Hypothalamus (tissue), 51 donors: ENCODE measurements at regions not wholly inside any gene's neighbourhood (a gene's known extent, or its start where the extent isn't known, plus 50 kb on each side); places are given as distances from the start of the nearest gene placed in this dataset.
A peak's percentile ranks its signal among the peaks of the same experiment; 100 is the strongest.

ENCODE experiments used
- DNase-seq, 51 donors: peaks; one replicate each; lab custom pipeline; 2025; lab: John Stamatoyannopoulos, UW

DNA sequence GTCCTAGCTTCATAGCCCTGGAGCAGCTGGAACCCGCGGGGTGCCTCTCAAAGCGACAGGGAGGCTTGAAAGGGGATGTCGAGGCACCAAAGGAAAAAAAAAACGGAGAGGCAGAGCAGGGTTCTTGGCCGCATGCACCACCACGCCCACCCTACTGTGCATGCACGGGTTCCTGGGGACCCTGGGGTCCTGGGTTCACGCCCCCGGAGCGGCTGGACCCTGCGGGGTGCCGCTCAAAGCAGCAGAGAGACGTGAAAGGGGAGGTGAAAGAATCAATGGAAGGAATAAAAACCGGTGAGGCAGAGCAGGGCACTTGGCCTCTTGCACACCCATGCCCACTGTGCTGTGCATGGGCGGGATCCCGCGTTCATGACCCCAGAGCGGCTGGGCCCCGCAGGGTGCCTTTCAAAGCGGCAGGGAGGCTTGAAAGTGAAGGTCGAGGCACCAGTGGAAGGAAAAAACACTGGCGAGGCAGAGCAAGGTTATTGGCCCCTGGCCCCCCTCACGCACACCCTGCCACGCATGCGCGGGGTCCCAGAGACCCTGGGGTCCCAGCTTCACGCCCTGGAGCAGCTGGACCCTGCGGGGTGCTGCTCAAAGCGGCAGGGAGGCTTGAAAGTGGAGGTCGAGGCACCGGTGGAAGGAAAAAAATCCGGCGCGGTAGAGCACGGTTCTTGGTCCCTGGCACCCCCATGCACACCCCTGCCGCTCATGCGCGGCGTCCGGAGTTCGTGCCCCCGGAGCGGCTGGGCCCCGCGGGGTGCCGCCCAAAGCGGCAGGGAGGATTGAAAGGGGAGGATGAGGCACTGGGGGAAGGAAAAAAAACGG, 318.5 kb downstream of the ALG10 start:
- no peak for DNase-seq

DNA sequence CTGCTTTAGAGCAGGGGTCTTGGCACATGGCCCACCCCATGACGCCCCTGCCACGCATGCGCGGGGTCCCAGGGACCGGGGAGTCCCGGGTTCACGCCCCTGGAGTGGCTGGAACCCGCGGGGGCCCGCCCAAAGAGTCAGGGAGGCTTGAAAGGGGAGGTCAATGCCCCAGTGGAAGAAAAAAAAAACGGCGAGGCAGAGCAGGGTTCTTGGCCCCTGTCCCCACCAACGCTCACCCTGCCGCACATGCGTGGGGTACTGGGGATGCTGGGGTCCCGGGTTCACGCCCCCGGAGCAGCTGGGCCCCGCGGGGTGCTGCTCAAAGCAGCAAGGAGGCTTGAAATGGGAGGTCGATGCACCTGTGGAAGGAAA, 319.1 kb downstream of the ALG10 start:
- DNase-seq = no peak

DNA sequence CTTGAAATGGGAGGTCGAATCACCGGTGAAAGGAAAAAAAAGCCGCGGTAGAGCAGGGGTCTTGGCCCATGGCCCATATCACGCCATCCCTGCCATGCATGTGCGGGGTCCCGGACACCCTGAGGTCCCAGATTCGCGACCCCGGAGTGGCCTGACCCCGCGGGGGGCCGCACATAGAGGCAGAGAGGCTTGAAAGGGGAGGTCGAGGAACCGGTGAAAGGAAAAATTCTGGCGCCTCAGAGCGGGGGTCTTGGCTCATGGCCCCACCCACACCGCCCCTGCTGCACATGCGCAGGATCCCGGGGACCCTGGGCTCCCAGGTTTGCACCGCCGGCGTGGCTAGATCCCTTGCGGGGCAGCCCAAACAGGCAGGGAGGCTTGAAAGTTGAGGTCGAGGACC, 319.8 kb downstream of the ALG10 start:
- DNase-seq = no peak

DNA sequence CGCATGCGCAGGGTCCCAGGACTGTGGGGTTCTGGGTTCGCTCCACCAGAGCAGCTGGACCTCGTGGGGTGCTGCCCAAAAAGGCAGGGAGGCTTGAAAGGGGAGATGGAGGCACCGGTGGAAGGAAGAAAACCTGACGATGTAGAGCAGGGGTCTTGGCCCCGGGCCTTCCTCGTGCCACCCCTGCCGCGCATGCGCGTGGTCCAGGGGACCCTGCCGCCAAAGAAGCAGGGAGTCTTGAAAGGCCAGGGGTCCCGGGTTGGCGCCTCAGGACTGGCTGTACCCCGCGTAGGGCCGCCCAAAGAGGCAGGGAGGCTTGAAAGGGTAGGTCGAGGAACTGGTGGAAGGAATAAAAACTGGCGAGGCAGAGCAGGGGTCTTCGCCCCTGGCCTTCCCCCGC, 321.0 kb downstream of the ALG10 start:
- DNase-seq = no peak

DNA sequence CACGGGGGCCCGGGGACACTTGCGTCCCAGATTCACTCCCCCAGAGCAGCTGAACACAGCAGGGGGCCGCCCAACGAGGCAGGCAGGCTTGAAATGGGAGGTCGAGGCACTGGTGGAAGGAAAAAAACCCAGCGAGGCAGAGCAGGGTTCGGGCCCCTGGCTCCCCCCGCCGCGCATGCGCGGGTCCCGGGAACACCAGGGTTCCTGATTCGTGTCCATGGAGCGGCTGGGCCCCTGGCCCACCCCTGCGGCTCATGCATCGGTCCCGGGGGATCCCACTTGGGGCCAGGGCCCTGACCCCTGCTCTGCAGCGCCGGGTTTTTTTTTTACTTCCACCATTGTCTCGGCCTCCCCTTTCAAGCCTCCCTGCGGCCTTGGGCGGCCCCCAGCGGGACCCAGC, 321.5 kb downstream of the ALG10 start:
- DNase-seq = no peak

DNA sequence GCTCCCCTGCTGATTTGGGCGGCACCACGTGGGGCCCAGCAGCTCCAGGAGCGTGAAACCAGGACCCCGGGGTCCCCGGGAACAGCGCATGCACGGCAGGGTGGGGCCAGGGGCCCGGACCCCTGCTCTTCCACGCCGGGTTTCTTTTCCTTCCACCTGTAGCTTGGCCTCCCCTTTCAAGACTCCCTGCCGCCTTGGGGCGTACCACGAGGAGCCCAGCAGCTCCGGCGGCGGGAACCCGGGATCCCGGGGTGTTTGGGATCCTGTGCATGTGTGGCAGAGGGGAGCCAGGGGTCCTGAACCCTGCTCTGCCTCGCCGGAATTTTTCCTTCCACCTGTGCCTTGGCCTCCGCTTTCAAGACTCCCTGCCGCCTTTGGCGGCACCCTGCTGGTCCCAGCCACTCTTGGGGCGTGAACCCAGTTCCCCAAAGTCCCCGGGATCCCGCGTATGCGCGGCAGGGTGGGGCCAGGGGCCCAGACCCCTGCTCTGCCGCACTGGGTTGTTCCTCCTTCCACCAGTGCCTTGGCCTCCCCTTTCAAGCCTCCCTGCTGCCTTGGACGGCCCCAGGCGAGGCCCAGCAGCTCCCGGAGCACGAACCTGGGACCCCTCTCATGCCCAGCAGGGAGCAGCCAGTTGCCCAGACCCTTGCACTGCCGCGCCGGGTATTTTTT, 322.7 kb downstream of the ALG10 start:
- no peak for DNase-seq

DNA sequence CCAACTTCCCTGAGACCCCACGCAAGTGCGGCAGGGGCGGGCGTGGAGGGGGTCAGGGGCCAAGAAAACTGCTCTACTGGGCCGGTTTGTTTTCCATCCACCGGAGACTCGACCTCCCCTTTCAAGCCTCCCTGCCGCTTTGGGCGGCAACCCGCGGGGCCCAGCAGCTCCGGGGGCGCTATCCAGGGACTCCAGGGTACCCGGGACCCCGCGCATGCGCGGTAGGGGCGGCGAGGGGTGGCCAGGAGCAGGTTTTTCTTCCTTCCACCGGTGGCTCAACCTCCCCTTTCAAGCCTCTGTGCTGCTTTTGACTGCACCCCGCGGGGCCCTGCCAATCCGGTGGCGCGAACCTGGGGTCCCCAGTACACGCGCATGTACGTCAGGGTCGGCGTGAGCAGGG, 323.5 kb downstream of the ALG10 start:
- DNase-seq = no peak

DNA sequence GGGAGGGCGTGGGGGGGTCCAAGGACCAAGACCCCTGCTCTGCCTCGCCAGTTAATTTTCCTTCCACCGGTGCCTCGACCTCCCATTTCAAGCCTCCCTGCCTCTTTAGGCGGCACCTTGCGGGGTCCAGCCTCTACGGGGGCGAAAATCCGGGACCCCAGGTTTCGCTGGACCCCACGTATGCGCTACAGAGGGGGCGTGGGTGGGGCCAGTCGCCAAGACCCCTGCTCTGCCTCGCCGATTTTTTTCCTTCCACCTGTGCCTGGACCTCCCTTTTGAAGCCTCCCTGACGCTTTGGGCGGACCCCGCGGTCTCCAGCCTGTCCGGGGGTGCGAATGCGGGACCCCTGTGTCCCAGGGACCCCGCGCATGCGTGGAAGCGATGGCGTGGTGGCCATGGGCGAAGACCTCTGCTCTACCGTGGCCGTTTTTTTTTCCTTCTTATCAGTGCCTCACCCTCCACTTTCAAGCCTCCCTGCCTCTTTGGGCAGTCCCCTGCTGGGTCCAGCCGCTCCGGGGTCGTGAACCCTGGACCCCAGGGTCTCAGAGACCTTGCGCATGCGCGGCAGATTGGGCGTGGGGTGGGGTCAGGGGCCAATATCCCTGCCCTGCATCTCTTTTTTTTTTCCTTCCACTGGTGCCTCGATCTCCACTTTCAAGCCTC, 324.2 kb downstream of the ALG10 start:
- DNase-seq = no peak

DNA sequence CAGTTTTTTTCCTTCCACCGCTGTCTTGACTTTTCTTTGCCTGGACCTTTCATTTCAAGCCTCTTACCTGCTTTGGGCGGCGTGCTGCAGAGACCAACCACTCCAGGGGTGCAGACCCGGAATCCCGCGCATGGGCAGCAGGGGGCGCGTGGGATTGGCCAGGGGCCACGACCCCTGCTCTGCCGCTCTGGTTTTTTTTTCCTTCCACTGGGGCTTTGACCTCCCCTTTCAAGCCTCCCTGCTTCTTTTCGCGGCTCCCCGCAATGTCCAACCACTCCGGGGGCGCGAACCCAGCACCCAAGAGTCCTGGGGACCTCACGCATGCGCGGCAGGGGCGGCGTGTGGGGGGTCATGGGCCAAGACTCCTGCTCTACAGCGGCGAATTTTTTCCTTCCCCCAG, 325.1 kb downstream of the ALG10 start:
- DNase-seq = no peak

DNA sequence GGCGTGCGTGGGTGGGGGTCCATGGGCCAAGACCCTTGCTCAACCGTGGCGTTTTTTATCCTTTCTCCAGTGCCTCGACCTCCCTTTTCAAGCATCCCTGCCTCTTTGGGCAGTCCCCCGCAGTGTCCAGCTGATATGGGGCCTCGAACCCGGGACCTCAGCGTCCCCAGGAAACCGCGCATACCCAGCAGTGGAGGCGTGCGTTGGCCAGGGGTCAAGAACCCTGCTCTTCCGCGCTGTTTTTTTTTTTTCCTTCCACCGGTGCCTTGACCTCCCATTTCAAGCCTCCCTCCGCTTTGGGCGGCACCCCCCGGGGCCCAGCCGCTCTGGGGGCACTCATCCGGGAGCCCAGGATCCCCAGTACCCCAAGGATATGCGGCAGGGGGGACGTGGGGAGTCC, 325.8 kb downstream of the ALG10 start:
- DNase-seq = no peak

DNA sequence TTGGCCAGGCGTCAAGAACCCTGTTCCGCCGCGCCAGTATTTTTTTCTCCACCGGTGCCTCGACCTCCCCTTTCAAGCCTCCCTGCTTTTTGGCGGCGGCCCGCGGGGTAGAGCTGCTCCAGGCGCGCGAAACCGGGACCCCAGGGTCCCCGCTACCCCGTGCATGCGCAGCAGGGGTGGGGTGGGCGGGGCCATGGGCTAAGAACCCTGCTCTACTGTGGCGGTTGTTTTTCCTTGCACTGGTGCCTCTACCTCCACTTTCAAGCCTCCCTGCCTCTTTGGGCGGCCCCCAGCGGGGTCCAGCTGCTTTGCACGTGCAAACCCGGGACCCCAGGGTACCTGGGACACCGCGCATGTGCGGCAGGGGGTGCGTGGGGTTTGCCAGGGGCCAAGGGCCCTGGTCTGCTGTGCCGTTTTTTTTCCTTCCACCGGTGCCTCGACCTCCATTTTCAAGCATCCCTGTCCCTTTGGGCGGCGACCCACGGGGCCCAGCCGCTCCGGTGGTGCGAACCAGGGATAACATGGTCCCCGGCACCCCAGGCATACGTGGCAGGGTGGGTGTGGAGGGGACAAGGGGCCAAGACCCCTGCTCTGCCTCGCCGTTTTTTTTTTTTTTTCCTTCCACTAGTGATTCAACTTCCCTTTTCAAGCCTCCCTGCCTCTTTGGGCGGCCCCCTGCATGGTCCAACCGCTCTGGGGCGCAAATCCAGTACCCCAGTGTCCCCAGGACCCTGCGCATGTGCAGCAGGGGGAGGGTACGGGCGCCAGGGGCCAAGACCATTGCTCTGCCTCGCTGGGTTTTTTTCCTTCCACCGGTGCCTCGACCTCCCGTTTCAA, 326.8 kb downstream of the ALG10 start:
- DNase-seq = no peak

DNA sequence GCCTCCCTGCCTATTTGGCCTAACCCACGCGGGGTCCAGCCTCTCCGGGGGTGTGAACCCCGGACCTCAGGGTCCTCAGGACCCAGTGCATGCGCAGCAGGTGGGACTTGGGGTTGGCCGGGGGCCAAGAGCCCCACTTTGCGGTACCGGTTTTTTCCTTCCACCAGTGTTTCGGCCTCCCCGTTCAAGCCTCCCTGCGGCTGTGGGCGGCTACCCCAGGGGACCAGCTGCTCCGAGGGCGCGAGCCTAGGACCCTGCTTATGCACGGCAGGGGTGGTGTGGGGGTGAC, 327.3 kb downstream of the ALG10 start:
- DNase-seq = no peak

DNA sequence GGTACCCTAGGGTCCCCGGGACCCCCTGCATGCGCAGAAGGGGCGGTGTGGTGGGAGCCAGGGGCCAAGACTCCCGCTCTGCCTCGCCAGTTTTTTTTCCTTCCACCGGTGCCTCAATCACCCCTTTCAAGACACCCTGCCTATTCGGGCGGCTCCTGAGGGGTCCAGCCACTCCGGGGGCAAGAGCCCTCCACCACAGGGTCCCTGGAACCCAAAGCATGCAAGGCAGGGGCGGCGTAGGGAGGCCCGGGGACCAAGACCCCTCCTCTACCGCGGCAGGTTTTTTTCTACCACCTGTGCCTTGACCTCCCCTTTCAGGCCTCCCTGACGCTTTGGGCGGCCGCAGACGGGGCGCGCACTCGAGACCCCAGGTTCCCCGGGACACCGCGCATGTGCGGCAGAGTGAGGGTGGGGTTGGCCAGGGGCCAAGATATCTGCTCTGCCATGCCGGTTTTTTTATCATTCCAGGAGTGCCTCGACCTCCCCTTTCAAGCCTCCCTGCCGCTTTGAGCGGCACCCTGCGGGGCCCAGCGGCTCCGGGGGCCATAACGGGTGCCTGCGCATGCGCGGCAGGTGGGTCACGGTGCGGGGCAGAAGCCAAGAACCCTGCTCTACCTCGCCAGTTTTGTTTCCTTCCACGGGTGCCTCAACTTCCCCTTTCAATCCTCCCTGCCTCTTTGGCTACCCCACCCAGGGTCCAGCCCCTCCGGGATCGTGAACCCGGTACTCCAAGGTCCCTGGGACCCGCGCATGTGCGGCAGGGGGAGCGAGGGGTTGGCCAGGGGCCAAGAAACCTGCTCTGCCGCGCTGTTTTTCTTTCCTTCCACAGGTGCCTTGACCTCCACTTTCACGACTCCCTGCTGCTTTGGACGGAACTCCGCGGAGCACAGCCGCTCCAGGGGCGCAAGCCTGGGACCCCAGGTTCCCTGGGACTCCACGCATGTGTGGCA, 328.1 kb downstream of the ALG10 start:
- peak in 1 of 51 donors; percentile 2 for DNase-seq

DNA sequence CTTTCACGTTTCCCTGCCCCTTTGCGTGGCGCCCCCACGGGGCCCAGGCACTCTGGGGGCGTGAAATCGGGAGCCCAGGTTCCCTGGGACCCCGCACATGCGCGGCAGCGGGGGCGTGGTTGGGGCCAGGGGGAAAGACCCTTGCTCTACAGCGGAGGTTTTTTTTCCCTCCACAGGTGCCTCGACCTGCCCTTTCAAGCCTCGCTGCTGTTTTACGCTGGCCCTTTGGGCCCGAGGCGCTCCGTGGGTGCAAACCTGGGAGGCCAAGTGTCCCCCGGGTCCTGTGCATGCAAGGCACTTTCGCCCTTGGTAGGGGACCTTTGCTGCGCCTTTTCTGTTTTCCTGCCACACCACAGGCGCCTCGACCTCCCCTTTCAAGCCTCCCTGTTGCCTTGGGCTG, 329.8 kb downstream of the ALG10 start:
- DNase-seq = no peak

DNA sequence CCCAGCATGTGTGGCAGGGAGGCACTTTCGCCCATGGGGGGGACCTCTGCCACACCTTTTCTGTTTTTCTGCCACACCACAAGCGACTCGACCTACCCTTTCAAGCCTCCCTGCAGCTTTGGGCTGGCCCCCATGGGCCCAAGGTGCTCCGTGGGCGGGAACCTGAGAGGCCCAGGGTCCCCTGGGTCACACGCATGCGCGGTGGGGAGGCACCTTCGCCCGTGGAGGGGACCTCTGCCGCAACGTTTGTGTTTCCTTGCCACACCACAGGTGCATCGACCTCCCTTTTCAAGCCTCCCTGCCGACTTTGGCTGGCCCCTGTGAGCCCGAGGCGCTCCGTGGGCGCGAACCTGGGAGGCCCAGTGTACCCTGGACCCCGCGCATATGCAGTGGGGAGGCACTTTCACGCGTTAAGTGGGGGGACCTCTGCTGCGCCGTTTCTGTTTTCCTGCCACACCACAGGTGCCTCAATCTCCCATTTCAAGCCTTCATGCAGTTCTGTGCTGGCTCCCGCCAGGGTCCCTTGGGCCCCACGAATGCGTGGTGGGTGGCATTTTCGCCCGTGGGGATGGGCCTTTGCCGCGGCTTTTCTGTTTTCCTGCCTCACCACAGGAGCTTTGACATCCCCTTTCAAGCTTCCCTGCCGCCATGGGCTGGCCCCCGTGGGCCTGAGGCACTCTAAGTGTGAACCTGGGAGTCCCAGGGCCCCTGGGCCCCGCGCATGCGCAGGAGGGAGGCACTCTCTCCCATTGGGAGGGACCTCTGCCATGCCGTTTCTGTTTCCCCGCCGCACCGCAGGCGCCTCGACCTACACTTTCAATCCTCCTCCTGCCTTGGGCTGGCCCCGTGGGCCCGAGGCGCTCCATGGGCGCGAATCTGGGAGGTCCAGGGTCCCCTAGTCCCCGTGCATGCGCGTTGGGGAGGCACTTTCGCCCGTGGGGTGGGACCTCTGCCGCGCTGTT, 332.2 kb downstream of the ALG10 start:
- no peak for DNase-seq

DNA sequence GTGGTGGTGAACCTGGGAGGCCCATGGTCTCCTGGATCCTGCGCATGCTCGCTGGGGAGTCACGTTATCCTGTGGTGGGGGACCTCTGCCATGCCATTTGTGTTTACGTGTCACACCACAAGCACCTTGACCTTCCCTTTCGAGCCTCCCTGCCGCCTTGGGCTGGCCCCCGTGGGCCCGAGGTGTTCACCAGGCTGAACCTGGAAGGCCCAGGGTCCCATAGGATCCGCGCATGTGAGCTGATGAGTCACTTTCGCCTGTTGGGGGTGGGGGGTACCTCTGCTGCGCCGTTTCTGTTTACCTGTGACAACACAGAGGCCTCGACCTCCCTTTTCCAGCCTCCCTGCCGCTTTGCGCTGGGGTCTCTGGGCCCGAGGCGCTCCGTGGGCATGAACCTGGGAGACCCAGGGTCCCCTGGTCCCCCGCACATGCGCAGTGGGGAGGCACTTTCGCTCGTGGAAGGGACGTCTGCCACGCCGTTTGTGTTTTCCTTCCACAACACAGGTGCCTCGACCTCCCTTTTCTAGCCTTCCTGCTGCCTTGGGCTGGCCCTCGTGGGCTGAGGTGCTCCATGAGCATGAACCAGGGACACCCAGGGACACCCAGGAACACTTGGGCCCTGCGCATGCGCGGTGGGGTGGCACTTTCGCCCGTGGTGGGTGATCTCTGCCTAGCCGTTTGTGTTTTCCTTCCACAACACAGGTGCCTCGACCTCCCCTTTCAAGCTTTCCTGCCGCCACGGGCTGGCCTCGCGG, 334.1 kb downstream of the ALG10 start:
- DNase-seq = no peak

DNA sequence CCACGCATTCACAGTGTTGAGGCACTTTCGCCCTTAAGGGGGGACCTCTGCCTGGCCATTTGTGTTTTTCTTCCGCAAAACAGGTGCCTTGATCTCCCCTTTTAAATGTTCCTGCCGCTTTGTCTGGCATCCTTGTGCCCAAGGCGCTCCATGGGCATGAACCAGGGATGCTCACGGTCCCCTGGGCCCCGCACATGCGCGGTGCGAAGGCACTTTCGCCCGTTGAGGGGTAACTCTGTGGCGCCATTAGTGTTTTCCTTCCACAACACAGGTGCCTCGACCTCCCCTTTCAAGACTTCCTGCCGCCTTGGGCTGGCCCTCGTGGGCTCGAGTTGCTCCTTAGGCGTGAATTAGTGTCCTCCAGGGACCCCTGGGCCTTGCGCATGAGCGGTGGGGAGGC, 335.5 kb downstream of the ALG10 start:
- no peak for DNase-seq

DNA sequence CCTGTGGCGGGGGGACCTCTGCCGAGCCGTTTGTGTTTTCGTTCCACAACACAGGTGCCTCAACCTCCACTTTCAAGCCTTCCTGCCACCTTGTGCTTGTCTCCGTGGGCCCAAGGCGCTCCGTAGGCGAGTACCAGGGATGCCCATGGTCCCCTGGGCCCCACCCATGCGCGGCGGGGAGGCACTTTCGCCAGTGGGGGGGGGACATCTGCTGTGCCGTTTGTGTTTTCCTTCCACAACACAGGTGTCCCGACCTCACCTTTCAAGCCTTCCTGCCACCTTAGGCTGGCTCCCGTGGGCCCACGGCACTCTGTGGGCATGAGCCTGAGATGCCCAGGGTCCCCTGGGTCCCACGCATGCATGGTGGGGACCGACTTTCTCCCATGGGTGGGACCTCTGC, 335.9 kb downstream of the ALG10 start:
- DNase-seq = no peak
